Left lung (tissue), 4 donors: ENCODE measurements at regions not wholly inside any gene's neighbourhood (a gene's known extent, or its start where the extent isn't known, plus 50 kb on each side); places are given as distances from the start of the nearest gene placed in this dataset.

Experiments used
- ATAC-seq: fragments of 200-7000 bp; cut with Tn5 transposase; one replicate; pipeline ENCODE4 v1.9.1; 2020; ENCODE audit warnings: moderate library complexity
- DNase-seq, 4 donors: peaks; one replicate each; pipeline ENCODE4 v3.0.0-alpha.2; 2013 to 2020
- H3K27ac ChIP-seq, 2 donors: fragments of 200-600 bp; sonication (generic) in 1 of 2; one replicate each; pipeline versions ENCODE4 v1.5.0 to v1.8.0; 2020 to 2021
- H3K27me3 ChIP-seq, 2 donors: fragments of 200-600 bp; sonication (generic) in 1 of 2; one replicate each; pipeline versions ENCODE4 v1.5.0 to v1.8.0; 2020 to 2021
- H3K36me3 ChIP-seq, 2 donors: fragments of 200-600 bp; sonication (generic) in 1 of 2; one replicate each; pipeline versions ENCODE4 v1.5.0 to v1.8.0; 2020 to 2021
- H3K4me1 ChIP-seq, 2 donors: fragments of 200-600 bp; one replicate each; pipeline ENCODE4 v1.8.0; 2021
- H3K4me3 ChIP-seq, 2 donors: fragments of 200-600 bp; sonication (generic) in 1 of 2; one replicate each; pipeline versions ENCODE4 v1.5.0 to v1.8.0; 2020 to 2021; ENCODE audit warnings: mild to moderate bottlenecking in 1 of 2
- H3K9me3 ChIP-seq, 2 donors: fragments of 200-600 bp; sonication (generic) in 1 of 2; one replicate each; pipeline versions ENCODE4 v1.5.0 to v1.8.0; 2020 to 2021
- intact Hi-C, 2 donors: fragments of 100-400 bp; cut with DNase I; formaldehyde crosslinking; loops; one replicate each; pipeline versions ENCODE4 v1.11.2 to v1.14.2; 2022
- TF ChIP-seq, protein P1 (sequence below), 2 donors: fragments of 200-600 bp; sonication (generic) in 1 of 2; IDR thresholded peaks; one replicate each; pipeline versions ENCODE4 v1.5.0 to v1.8.0; 2021; ENCODE audit warnings: antibody characterized with exemption in 2 of 2
- donor health status: DM: no; HTN: yes; CAD: no.
- donor health status: DM: no; HTN: no; CAD: no.

DNA sequence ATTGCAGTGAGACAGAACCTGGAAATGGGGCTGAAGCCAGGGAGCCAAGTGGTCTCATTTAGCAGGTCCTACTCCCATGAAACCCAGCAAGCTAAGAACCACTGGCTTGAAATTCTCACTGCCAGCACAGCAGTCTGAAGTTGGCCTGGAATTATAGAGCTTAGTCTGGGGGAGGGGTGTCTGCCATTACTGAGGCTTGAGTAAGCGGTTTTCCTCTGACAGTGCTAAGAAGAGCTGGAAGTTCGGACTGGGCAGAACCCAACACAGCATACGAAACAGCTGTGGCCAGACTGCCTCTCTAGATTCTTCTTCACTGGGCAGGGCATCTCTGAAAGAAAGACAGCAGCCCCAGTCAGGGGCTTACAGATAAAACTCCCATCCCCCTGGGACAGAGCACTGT lies 305.7 kb upstream of the SETBP1 start:
- peaks cover 0 to 40% of the 10 kb centered on the region in 2 donors for H3K9me3 ChIP-seq

DNA sequence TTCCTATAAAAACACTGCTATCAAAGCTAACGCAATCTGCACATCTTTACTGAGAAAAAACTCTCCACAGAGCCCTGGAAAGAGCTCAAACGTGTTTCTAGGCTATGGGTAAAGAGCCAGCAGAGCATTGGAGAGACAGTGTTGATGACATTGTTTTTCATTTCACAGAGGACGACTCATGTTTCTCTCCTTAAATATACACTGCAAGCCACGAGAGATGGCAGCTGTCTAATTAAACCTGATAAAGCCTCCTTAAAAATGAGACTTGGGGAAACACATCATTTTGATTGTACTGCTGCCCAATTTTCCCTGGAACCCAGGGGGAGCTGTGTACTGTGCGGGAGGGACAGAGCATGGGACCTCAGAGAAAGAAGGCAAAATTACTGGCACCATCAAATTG lies 294.3 kb upstream of the SETBP1 start:
- H3K9me3 ChIP-seq, result no peaks in the 10 kb centered on the region
- no peak for ATAC-seq
- no peak overlapping the region for H3K27ac ChIP-seq
- intact Hi-C loops, result no loop called here
- no peaks in the 10 kb centered on the region for H3K27me3 ChIP-seq
- H3K4me1 ChIP-seq, result no peaks in the 10 kb centered on the region
- no peaks in the 10 kb centered on the region for H3K36me3 ChIP-seq
- TF ChIP-seq, protein P1, sequence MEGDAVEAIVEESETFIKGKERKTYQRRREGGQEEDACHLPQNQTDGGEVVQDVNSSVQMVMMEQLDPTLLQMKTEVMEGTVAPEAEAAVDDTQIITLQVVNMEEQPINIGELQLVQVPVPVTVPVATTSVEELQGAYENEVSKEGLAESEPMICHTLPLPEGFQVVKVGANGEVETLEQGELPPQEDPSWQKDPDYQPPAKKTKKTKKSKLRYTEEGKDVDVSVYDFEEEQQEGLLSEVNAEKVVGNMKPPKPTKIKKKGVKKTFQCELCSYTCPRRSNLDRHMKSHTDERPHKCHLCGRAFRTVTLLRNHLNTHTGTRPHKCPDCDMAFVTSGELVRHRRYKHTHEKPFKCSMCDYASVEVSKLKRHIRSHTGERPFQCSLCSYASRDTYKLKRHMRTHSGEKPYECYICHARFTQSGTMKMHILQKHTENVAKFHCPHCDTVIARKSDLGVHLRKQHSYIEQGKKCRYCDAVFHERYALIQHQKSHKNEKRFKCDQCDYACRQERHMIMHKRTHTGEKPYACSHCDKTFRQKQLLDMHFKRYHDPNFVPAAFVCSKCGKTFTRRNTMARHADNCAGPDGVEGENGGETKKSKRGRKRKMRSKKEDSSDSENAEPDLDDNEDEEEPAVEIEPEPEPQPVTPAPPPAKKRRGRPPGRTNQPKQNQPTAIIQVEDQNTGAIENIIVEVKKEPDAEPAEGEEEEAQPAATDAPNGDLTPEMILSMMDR (IDR thresholded peaks at IDR 0.05), result no peak
- no peak overlapping the region for H3K4me3 ChIP-seq
- peak in 1 of 4 donors; percentile 24 for DNase-seq

More for the DNA sequence above, 305.7 kb upstream of the SETBP1 start:
- DNase-seq, result no peak
- H3K36me3 ChIP-seq, result no peaks in the 10 kb centered on the region
- no peak overlapping the region for H3K4me3 ChIP-seq
- TF ChIP-seq, protein P1 (IDR thresholded peaks at IDR 0.05), result no peak
- no peak overlapping the region for H3K27ac ChIP-seq
- intact Hi-C loops, result no loop called here
- H3K4me1 ChIP-seq, result no peaks in the 10 kb centered on the region
- no peak for ATAC-seq
- H3K27me3 ChIP-seq, result no peaks in the 10 kb centered on the region

DNA sequence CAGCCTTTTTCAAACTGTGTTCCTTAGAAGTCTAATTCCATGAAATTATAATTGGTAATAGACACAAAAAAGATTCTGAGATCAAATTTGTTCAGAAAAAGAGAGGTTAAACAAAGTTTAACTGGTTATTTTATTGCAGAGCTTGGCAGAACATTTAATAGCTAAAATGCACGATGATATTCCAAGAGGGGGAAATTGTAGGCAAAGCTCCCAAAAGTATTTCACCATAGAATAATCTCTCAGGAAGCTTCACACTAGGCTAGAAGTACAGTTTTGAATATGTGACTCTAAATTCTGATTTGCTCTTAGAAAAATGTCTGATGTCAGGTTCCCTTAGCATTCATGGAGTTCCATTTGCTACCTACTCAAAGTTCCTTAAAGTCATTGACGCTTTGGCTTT lies 292.4 kb upstream of the SETBP1 start:
- no peaks in the 10 kb centered on the region for H3K4me1 ChIP-seq
- DNase-seq, result peak in 2 of 4 donors; percentile 32 to 61
- H3K9me3 ChIP-seq, result no peaks in the 10 kb centered on the region
- no peak overlapping the region for H3K27ac ChIP-seq
- H3K27me3 ChIP-seq, result no peaks in the 10 kb centered on the region
- ATAC-seq, result no peak
- TF ChIP-seq, protein P1 (IDR thresholded peaks at IDR 0.05), result no peak
- intact Hi-C loops, result no loop called here
- no peaks in the 10 kb centered on the region for H3K36me3 ChIP-seq
- no peak overlapping the region for H3K4me3 ChIP-seq

DNA sequence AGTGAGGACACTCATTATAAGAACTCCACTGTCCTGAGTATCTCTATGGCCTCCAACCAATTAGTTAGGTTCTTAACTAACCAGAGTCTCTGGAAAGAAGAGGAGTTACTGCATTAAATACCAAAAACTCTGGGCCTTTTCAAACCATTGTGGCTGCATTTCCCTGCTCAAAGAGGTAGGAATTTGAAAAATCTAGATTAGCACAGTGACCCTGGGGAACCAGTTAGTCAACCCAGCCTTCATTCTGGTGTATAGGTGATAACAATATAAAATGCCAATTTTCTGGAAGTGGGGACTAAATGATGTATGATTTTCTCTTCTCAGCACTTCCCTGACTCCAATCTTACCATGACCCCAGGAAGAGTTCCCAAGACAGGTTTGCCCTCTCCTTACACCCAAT lies 287.8 kb upstream of the SETBP1 start:
- TF ChIP-seq, protein P1 (IDR thresholded peaks at IDR 0.05), result no peak
- Histone ChIP-seq H3K4me1 (no peaks in the 10 kb centered on the region), H3K9me3 (no peaks in the 10 kb centered on the region), H3K27me3 (no peaks in the 10 kb centered on the region), H3K36me3 (no peaks in the 10 kb centered on the region), H3K27ac (no peak overlapping the region), H3K4me3 (no peak overlapping the region)
- ATAC-seq (no peak), DNase-seq (no peak)
- intact Hi-C loops, result no loop called here

DNA sequence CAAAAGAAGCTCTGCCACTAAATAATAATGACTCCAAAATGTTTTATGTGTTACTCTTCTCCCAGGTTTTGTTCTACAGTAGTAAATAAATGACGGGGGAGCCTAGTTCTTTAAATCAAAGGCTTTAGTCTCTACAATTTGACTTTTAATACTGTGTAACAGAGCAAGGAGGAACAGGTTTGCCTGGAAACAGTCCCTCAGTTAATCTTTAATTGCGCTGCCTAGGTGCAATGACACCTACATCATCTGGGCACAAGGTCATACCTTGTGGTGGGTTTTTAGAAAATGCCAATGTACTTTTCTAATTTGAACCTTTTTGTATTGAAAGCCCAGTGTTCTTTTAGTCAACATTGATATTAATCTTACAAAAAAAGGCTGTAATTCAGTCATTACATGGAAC lies 287.3 kb upstream of the SETBP1 start:
- no peaks in the 10 kb centered on the region for H3K36me3 ChIP-seq
- ATAC-seq, result no peak
- TF ChIP-seq, protein P1 (IDR thresholded peaks at IDR 0.05), result no peak
- H3K27me3 ChIP-seq, result no peaks in the 10 kb centered on the region
- H3K9me3 ChIP-seq, result no peaks in the 10 kb centered on the region
- DNase-seq, result no peak
- H3K27ac ChIP-seq, result no peak overlapping the region
- no peaks in the 10 kb centered on the region for H3K4me1 ChIP-seq
- H3K4me3 ChIP-seq, result no peak overlapping the region
- intact Hi-C loops, result no loop called here
